ENCODE measurements at regions not wholly inside any gene's neighbourhood (a gene's known extent, or its start where the extent isn't known, plus 50 kb on each side); places are given as distances from the start of the nearest gene placed in this dataset.

- no peaks in the 10 kb centered on the region for H3K9me3 ChIP-seq (ENCODE audit: control insufficient read depth in 5 of 5, low read length in 5 of 5)
- no peak overlapping the region for H3K9ac ChIP-seq (ENCODE audit: low read length in 5 of 5)
- no peaks in the 10 kb centered on the region for H3K36me3 ChIP-seq (ENCODE audit: control insufficient read depth in 5 of 5, insufficient read depth in 5 of 5, low read length in 5 of 5)
- H3K4me1 ChIP-seq (ENCODE audit: control insufficient read depth in 5 of 5, insufficient read depth in 5 of 5, low read length in 5 of 5), result no peaks in the 10 kb centered on the region
- no peaks in the 10 kb centered on the region for H3K27me3 ChIP-seq (ENCODE audit: control insufficient read depth in 5 of 5, insufficient read depth in 4 of 5, low read length in 5 of 5)
- no peak overlapping the region for H3K4me3 ChIP-seq (ENCODE audit: low read depth in 1 of 5, low read length in 5 of 5)
- no peak overlapping the region for H3K27ac ChIP-seq (ENCODE audit: low read depth, low read length)
These were observed 64.9 kb downstream of the CD2 start for GRCh38 chr1:116819081-116819480.

DNA sequence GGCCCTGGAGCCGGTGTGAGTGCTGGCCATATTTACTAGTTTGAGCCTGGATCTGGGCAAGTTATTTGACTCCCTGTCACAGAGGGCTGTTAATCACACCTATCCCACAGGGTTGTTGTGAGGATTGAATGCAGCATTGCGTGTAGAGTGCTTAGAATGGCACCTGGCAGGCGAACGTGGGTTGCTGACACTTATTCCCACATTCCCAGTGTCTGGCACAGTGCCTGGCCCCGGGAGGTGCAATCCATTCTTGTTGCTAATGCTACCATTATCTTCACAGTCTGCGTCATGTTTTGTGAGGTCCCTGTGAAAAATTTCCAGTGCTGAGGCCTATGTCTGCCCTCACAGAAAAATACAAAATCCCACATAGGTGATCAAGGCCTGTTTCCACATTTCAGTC lies 66.1 kb downstream of the CD2 start:
- Histone ChIP-seq H3K27me3 (ENCODE audit: control insufficient read depth in 5 of 5, insufficient read depth in 4 of 5, low read length in 5 of 5) (no peaks in the 10 kb centered on the region), H3K9ac (ENCODE audit: low read length in 5 of 5) (no peak overlapping the region), H3K36me3 (ENCODE audit: control insufficient read depth in 5 of 5, insufficient read depth in 5 of 5, low read length in 5 of 5) (no peaks in the 10 kb centered on the region), H3K27ac (ENCODE audit: low read depth, low read length) (no peak overlapping the region), H3K4me3 (ENCODE audit: low read depth in 1 of 5, low read length in 5 of 5) (no peak overlapping the region), H3K9me3 (ENCODE audit: control insufficient read depth in 5 of 5, low read length in 5 of 5) (no peaks in the 10 kb centered on the region), H3K4me1 (ENCODE audit: control insufficient read depth in 5 of 5, insufficient read depth in 5 of 5, low read length in 5 of 5) (no peaks in the 10 kb centered on the region)

GRCh38 chr1:116821763-116822162 lies 67.5 kb downstream of the CD2 start:
- Histone ChIP-seq H3K9ac (ENCODE audit: low read length in 5 of 5) (no peak overlapping the region), H3K4me3 (ENCODE audit: low read depth in 1 of 5, low read length in 5 of 5) (no peak overlapping the region), H3K4me1 (ENCODE audit: control insufficient read depth in 5 of 5, insufficient read depth in 5 of 5, low read length in 5 of 5) (no peaks in the 10 kb centered on the region), H3K36me3 (ENCODE audit: control insufficient read depth in 5 of 5, insufficient read depth in 5 of 5, low read length in 5 of 5) (no peaks in the 10 kb centered on the region), H3K27ac (ENCODE audit: low read depth, low read length) (no peak overlapping the region), H3K9me3 (ENCODE audit: control insufficient read depth in 5 of 5, low read length in 5 of 5) (no peaks in the 10 kb centered on the region), H3K27me3 (ENCODE audit: control insufficient read depth in 5 of 5, insufficient read depth in 4 of 5, low read length in 5 of 5) (peaks cover 0 to 8% (median 0%) of the 10 kb centered on the region in 5 donors)

- Histone ChIP-seq H3K9me3 (ENCODE audit: control insufficient read depth in 5 of 5, low read length in 5 of 5) (no peaks in the 10 kb centered on the region), H3K4me1 (ENCODE audit: control insufficient read depth in 5 of 5, insufficient read depth in 5 of 5, low read length in 5 of 5) (no peaks in the 10 kb centered on the region), H3K4me3 (ENCODE audit: low read depth in 1 of 5, low read length in 5 of 5) (no peak overlapping the region), H3K27ac (ENCODE audit: low read depth, low read length) (no peak overlapping the region), H3K27me3 (ENCODE audit: control insufficient read depth in 5 of 5, insufficient read depth in 4 of 5, low read length in 5 of 5) (peaks cover 0 to 11% (median 0%) of the 10 kb centered on the region in 5 donors), H3K36me3 (ENCODE audit: control insufficient read depth in 5 of 5, insufficient read depth in 5 of 5, low read length in 5 of 5) (no peaks in the 10 kb centered on the region), H3K9ac (ENCODE audit: low read length in 5 of 5) (no peak overlapping the region)
These were observed 70.5 kb downstream of the CD2 start for GRCh38 chr1:116824631-116825206.

DNA sequence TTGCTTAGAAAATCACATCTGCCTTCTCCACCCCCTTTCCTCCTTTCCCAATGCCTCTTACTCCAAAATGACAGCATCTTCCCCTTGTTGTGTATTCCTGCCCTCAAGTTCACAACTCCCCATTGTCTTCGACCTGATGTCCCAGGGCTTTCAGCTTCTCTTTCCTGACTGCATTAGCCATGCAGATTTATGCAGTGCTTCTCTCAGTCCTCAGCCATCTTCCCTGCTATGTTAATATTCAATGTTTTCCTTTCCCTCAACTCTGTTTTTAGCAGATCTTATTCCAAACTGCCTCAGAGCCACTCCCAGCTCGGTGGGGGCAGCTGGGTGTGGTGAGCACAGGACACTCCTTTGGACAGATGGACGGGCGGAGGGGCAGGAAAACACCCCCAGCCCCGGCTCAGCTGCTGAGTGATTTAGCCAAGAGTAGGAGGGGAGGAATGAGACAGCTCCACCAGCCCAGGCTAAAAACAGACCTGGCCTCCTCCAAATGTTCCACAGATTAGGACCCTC lies 71.0 kb downstream of the CD2 start:
- peaks cover 0 to 11% (median 0%) of the 10 kb centered on the region in 5 donors for H3K27me3 ChIP-seq (ENCODE audit: control insufficient read depth in 5 of 5, insufficient read depth in 4 of 5, low read length in 5 of 5)
- H3K36me3 ChIP-seq (ENCODE audit: control insufficient read depth in 5 of 5, insufficient read depth in 5 of 5, low read length in 5 of 5), result no peaks in the 10 kb centered on the region
- H3K9me3 ChIP-seq (ENCODE audit: control insufficient read depth in 5 of 5, low read length in 5 of 5), result no peaks in the 10 kb centered on the region
- H3K4me1 ChIP-seq (ENCODE audit: control insufficient read depth in 5 of 5, insufficient read depth in 5 of 5, low read length in 5 of 5), result no peaks in the 10 kb centered on the region
- no peak overlapping the region for H3K4me3 ChIP-seq (ENCODE audit: low read depth in 1 of 5, low read length in 5 of 5)
- no peak overlapping the region for H3K9ac ChIP-seq (ENCODE audit: low read length in 5 of 5)
- H3K27ac ChIP-seq (ENCODE audit: low read depth, low read length), result no peak overlapping the region

GRCh38 chr1:116825720-116826438 lies 71.6 kb downstream of the CD2 start:
- no peak overlapping the region for H3K4me3 ChIP-seq (ENCODE audit: low read depth in 1 of 5, low read length in 5 of 5)
- no peak overlapping the region for H3K9ac ChIP-seq (ENCODE audit: low read length in 5 of 5)
- no peaks in the 10 kb centered on the region for H3K4me1 ChIP-seq (ENCODE audit: control insufficient read depth in 5 of 5, insufficient read depth in 5 of 5, low read length in 5 of 5)
- no peaks in the 10 kb centered on the region for H3K36me3 ChIP-seq (ENCODE audit: control insufficient read depth in 5 of 5, insufficient read depth in 5 of 5, low read length in 5 of 5)
- no peak overlapping the region for H3K27ac ChIP-seq (ENCODE audit: low read depth, low read length)
- H3K27me3 ChIP-seq (ENCODE audit: control insufficient read depth in 5 of 5, insufficient read depth in 4 of 5, low read length in 5 of 5), result peaks cover 0 to 11% (median 0%) of the 10 kb centered on the region in 5 donors
- no peaks in the 10 kb centered on the region for H3K9me3 ChIP-seq (ENCODE audit: control insufficient read depth in 5 of 5, low read length in 5 of 5)

GRCh38 chr1:116826818-116827606 lies 72.8 kb downstream of the CD2 start:
- Histone ChIP-seq H3K4me1 (ENCODE audit: control insufficient read depth in 5 of 5, insufficient read depth in 5 of 5, low read length in 5 of 5) (no peaks in the 10 kb centered on the region), H3K27ac (ENCODE audit: low read depth, low read length) (no peak overlapping the region)

GRCh38 chr1:116827607-116828105 lies 73.4 kb downstream of the CD2 start:
- no peaks in the 10 kb centered on the region for H3K9me3 ChIP-seq (ENCODE audit: control insufficient read depth in 5 of 5, low read length in 5 of 5)

More at GRCh38 chr1:116826818-116827606, 72.8 kb downstream of the CD2 start:
- Histone ChIP-seq H3K9ac (ENCODE audit: low read length in 5 of 5) (no peak overlapping the region), H3K9me3 (ENCODE audit: control insufficient read depth in 5 of 5, low read length in 5 of 5) (no peaks in the 10 kb centered on the region), H3K4me3 (ENCODE audit: low read depth in 1 of 5, low read length in 5 of 5) (no peak overlapping the region), H3K27me3 (ENCODE audit: control insufficient read depth in 5 of 5, insufficient read depth in 4 of 5, low read length in 5 of 5) (peaks cover 0 to 11% (median 0%) of the 10 kb centered on the region in 5 donors), H3K36me3 (ENCODE audit: control insufficient read depth in 5 of 5, insufficient read depth in 5 of 5, low read length in 5 of 5) (no peaks in the 10 kb centered on the region)

GRCh38 chr1:116832308-116832931 lies 77.3 kb upstream of the PTGFRN start:
- Histone ChIP-seq H3K9ac (ENCODE audit: low read length in 5 of 5) (no peak overlapping the region), H3K4me3 (ENCODE audit: low read depth in 1 of 5, low read length in 5 of 5) (no peak overlapping the region), H3K27ac (ENCODE audit: low read depth, low read length) (no peak overlapping the region), H3K4me1 (ENCODE audit: control insufficient read depth in 5 of 5, insufficient read depth in 5 of 5, low read length in 5 of 5) (no peaks in the 10 kb centered on the region), H3K27me3 (ENCODE audit: control insufficient read depth in 5 of 5, insufficient read depth in 4 of 5, low read length in 5 of 5) (peaks cover 0 to 3% (median 0%) of the 10 kb centered on the region in 5 donors), H3K36me3 (ENCODE audit: control insufficient read depth in 5 of 5, insufficient read depth in 5 of 5, low read length in 5 of 5) (no peaks in the 10 kb centered on the region), H3K9me3 (ENCODE audit: control insufficient read depth in 5 of 5, low read length in 5 of 5) (peaks cover 0 to 9% (median 3%) of the 10 kb centered on the region in 5 donors)

More at GRCh38 chr1:116827607-116828105, 73.4 kb downstream of the CD2 start:
- H3K27me3 ChIP-seq (ENCODE audit: control insufficient read depth in 5 of 5, insufficient read depth in 4 of 5, low read length in 5 of 5), result peaks cover 0 to 11% (median 0%) of the 10 kb centered on the region in 5 donors
- no peaks in the 10 kb centered on the region for H3K36me3 ChIP-seq (ENCODE audit: control insufficient read depth in 5 of 5, insufficient read depth in 5 of 5, low read length in 5 of 5)
- H3K4me1 ChIP-seq (ENCODE audit: control insufficient read depth in 5 of 5, insufficient read depth in 5 of 5, low read length in 5 of 5), result no peaks in the 10 kb centered on the region
- H3K27ac ChIP-seq (ENCODE audit: low read depth, low read length), result no peak overlapping the region
- H3K9ac ChIP-seq (ENCODE audit: low read length in 5 of 5), result no peak overlapping the region
- H3K4me3 ChIP-seq (ENCODE audit: low read depth in 1 of 5, low read length in 5 of 5), result no peak overlapping the region

Data from subcutaneous abdominal adipose tissue (tissue), 5 donors.